ENCODE measurements at regions not wholly inside any gene's neighbourhood (a gene's known extent, or its start where the extent isn't known, plus 50 kb on each side); places are given as distances from the start of the nearest gene placed in this dataset.
"Not testable (repeated sequence)": the region's sequence is repeated elsewhere in the genome, so short reads cannot be mapped to it uniquely, and the experiment has no call there.

DNA sequence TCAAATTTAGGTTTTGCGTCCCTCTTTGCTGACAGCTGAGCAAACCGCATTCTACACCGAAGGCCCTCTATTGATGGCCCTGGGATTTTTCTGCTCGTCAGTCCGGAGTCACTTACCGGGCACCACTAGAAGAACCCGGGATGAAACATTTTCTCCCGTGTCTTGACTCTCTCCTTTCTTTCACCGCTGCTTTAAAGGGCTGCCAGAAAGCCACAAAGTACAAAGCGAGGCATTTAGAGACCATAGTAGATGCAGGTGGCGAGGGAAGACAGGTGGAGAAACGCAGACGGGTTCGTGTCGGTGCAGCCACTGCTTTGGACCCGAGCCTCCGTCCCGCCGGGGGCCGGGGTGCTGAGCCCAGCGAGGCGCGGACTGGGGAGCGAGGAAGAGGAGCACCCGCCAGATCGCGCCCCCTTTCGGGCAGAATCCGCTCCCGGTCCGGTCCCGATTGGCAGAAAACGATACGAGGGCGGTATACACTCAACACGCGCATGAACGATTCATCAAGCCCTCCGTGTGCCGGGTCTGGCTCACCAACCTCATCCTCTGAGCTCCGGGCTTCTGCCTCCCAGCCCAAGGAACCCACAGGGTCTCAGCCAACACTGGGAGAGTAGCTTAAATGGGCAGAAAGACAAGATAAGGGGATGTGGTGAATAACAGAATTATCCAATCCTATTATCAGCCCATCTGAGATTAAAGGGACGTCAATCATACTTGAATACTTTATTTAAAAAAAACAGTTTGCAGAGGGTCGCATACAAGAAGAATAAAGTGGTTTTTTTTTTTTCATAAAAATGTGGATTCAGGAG is 84.9 kb downstream of the TRIM27 start:
- DNase-seq (ENCODE audit: low spot score), result peak; percentile 81

GRCh38 chr6:28839443-28840120 is 84.2 kb downstream of the TRIM27 start:
- DNase-seq (ENCODE audit: low spot score), result no peak

DNA sequence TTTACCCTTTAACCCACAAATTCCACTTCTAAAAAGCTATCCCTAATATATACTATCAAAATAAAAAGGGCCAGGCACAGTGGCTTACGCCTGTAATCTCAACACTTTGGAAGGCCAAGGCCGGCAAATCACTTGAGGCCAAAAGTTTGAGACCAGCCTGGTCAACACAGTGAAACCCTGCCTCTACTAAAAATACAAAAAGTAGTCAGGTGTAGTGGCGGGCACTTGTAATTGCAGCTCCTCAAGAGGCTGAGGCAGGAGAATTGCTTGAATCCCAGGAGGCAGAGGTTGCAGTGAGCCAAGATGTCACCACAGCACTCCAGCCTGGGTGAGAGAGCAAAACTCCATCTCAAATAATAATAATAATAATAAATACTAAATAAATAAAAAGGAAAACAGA is 82.5 kb downstream of the TRIM27 start:
- DNase-seq (ENCODE audit: low spot score), result no peak

- DNase-seq (ENCODE audit: low spot score), result not testable (repeated sequence)
Measured at GRCh38 chr6:28848756-28849155, 75.0 kb downstream of the TRIM27 start.
